ENCODE measurements at regions not wholly inside any gene's neighbourhood (a gene's known extent, or its start where the extent isn't known, plus 50 kb on each side); places are given as distances from the start of the nearest gene placed in this dataset.
"Not testable (repeated sequence)": the region's sequence is repeated elsewhere in the genome, so short reads cannot be mapped to it uniquely, and the experiment has no call there.

GRCh38 chr5:126000507-126000906 is 422.7 kb upstream of the GRAMD2B start:
- peak; percentile 57 for DNase-seq

- peak; percentile 94 for DNase-seq
Observed at GRCh38 chr5:126002222-126002897, 420.8 kb upstream of the GRAMD2B start.

GRCh38 chr5:126003309-126003708 is 419.9 kb upstream of the GRAMD2B start:
- peak; percentile 90 for DNase-seq

GRCh38 chr5:126004636-126005035 is 418.6 kb upstream of the GRAMD2B start:
- DNase-seq: no peak

GRCh38 chr5:126007841-126008240 is 415.4 kb upstream of the GRAMD2B start:
- DNase-seq: peak; percentile 44

GRCh38 chr5:126009566-126009965 is 413.6 kb upstream of the GRAMD2B start:
- no peak for DNase-seq

GRCh38 chr5:126011526-126011925 is 411.7 kb upstream of the GRAMD2B start:
- DNase-seq: not testable (repeated sequence)

- DNase-seq: no peak
Observed at GRCh38 chr5:126014676-126015075, 408.5 kb upstream of the GRAMD2B start.

- peak; percentile 64 for DNase-seq
Observed at GRCh38 chr5:126015235-126016181, 407.7 kb upstream of the GRAMD2B start.

- DNase-seq: no peak
Observed at GRCh38 chr5:126016256-126016655, 407.0 kb upstream of the GRAMD2B start.

- DNase-seq: no peak
Observed at GRCh38 chr5:126017096-126017495, 406.1 kb upstream of the GRAMD2B start.

GRCh38 chr5:126020770-126021169 is 402.4 kb upstream of the GRAMD2B start:
- no peak for DNase-seq

- DNase-seq: peak; percentile 63
Observed at GRCh38 chr5:126023994-126024441, 399.2 kb upstream of the GRAMD2B start.

GRCh38 chr5:126027149-126027548 is 396.1 kb upstream of the GRAMD2B start:
- no peak for DNase-seq

GRCh38 chr5:126027652-126028051 is 395.6 kb upstream of the GRAMD2B start:
- DNase-seq: no peak

GRCh38 chr5:126028336-126028735 is 394.9 kb upstream of the GRAMD2B start:
- no peak for DNase-seq

- not testable (repeated sequence) for DNase-seq
Observed at GRCh38 chr5:126029282-126029681, 393.9 kb upstream of the GRAMD2B start.

- DNase-seq: no peak
Observed at GRCh38 chr5:126030698-126031097, 392.5 kb upstream of the GRAMD2B start.

- peak; percentile 78 for DNase-seq
Observed at GRCh38 chr5:126031989-126032716, 391.1 kb upstream of the GRAMD2B start.

GRCh38 chr5:126043688-126044087 is 379.5 kb upstream of the GRAMD2B start:
- no peak for DNase-seq

GRCh38 chr5:126044111-126044668 is 379.0 kb upstream of the GRAMD2B start:
- peak; percentile 76 for DNase-seq

- no peak for DNase-seq
Observed at GRCh38 chr5:126044931-126045565, 378.2 kb upstream of the GRAMD2B start.

All from fibroblast of upper back skin (primary cell).